Neural progenitor cell (in vitro differentiated cells): ENCODE measurements at regions not wholly inside any gene's neighbourhood (a gene's known extent, or its start where the extent isn't known, plus 50 kb on each side); places are given as distances from the start of the nearest gene placed in this dataset.
A peak's percentile ranks its signal among the peaks of the same experiment; 100 is the strongest.

Source experiments
- DNase-seq: peaks from one replicate; pipeline ENCODE4 v3.0.0-alpha.2; 2016; ENCODE audit warnings: low spot score
- H2AFZ ChIP-seq: fragments of 200-600 bp; sonication (generic); replicated peaks from 2 replicates; pipeline ENCODE4 v1.6.1; 2016; ENCODE audit warnings: antibody characterized with exemption
- H3F3A ChIP-seq: fragments of 200-600 bp; sonication (generic); 2 replicates; pipeline ENCODE4 v1.6.1; 2016; ENCODE audit warnings: antibody characterized with exemption, low read depth
- H3K27ac ChIP-seq: fragments of 200-600 bp; sonication (generic); 2 replicates; pipeline ENCODE4 v1.5.1; 2016; ENCODE audit warnings: mild to moderate bottlenecking
- H3K27me3 ChIP-seq: fragments of 200-600 bp; sonication (generic); 2 replicates; pipeline ENCODE4 v1.6.1; 2016; ENCODE audit warnings: mild to moderate bottlenecking, moderate library complexity
- H3K36me3 ChIP-seq: fragments of 200-600 bp; sonication (generic); 2 replicates; pipeline ENCODE4 v1.5.1; 2016
- H3K4me1 ChIP-seq: fragments of 200-600 bp; sonication (generic); 2 replicates; pipeline ENCODE4 v1.6.1; 2016; ENCODE audit warnings: mixed run types
- H3K4me2 ChIP-seq: fragments of 200-600 bp; sonication (generic); 2 replicates; pipeline ENCODE4 v1.6.1; 2016
- H3K4me3 ChIP-seq: fragments of 200-600 bp; sonication (generic); 2 replicates; pipeline ENCODE4 v1.5.1; 2016
- H3K79me2 ChIP-seq: fragments of 200-600 bp; sonication (generic); 2 replicates; pipeline ENCODE4 v1.6.1; 2016; ENCODE audit warnings: low read depth
- H3K9ac ChIP-seq: fragments of 200-600 bp; sonication (generic); 2 replicates; pipeline ENCODE4 v1.6.1; 2016
- H3K9me3 ChIP-seq: fragments of 200-600 bp; sonication (generic); 2 replicates; pipeline ENCODE4 v1.5.1; 2016; ENCODE audit warnings: low read depth
- H4K20me1 ChIP-seq: fragments of 200-600 bp; sonication (generic); 2 replicates; pipeline ENCODE4 v1.6.1; 2016; ENCODE audit warnings: low read depth
- H3K27ac Mint-ChIP-seq: 3 replicates; pipeline ENCODE4 v1.8.0; 2021; ENCODE audit warnings: mixed read lengths
- H3K27me3 Mint-ChIP-seq: 2 replicates; pipeline ENCODE4 v1.8.0; 2022; ENCODE audit warnings: low read depth, mild to moderate bottlenecking, inconsistent platforms, moderate library complexity, mixed read lengths; ENCODE audit not compliant: insufficient read depth
- H3K36me3 Mint-ChIP-seq: 3 replicates; pipeline ENCODE4 v1.8.0; 2021; ENCODE audit warnings: mixed read lengths
- H3K4me1 Mint-ChIP-seq: 3 replicates; pipeline ENCODE4 v1.8.0; 2021; ENCODE audit warnings: mixed read lengths
- H3K4me3 Mint-ChIP-seq: 3 replicates; pipeline ENCODE4 v1.8.0; 2021; ENCODE audit warnings: mild to moderate bottlenecking, moderate library complexity, mixed read lengths
- H3K9me3 Mint-ChIP-seq: 3 replicates; pipeline ENCODE4 v1.8.0; 2020; ENCODE audit warnings: mixed read lengths
- CTCF ChIP-seq: fragments of 200-600 bp; sonication (generic); IDR thresholded peaks from 2 replicates; pipeline ENCODE4 v1.5.1; 2017; ENCODE audit warnings: antibody characterized with exemption, mild to moderate bottlenecking
- EZH2 ChIP-seq: fragments of 200-600 bp; sonication (generic); IDR thresholded peaks from 2 replicates; pipeline ENCODE4 v1.6.1; 2017; ENCODE audit warnings: antibody characterized with exemption, mild to moderate bottlenecking, moderate library complexity
- EZH2phosphoT487 ChIP-seq: fragments of 200-600 bp; sonication (generic); IDR thresholded peaks from 2 replicates; pipeline ENCODE4 v1.6.1; 2017; ENCODE audit warnings: antibody characterized with exemption

DNA sequence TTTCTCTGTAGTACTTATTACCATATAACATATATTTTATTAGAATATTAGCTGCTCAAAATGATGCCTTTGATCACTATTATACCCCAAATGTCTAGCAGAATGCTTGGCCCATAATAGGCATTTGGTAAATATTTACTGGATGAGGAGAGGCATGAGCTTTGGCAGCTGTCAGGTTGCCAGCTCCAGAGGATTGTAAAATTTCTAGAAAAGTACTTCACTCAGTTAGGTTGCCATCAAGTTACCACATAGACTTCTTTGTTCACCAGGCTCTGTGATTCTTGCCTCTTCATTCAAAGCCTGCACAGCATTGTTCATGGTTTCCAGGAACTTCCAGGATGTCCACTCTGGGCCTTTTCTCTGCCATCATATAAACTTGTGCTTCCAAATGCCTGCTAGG, 582.8 kb downstream of the PDCD6IP start:
- Histone ChIP-seq H3K79me2 (no peaks in the 10 kb centered on the region), H3K36me3 (no peaks in the 10 kb centered on the region), H3K27me3 (no peaks in the 10 kb centered on the region), H3F3A (no peaks in the 10 kb centered on the region), H3K9ac (no peak overlapping the region), H3K4me2 (no peak overlapping the region), H4K20me1 (no peaks in the 10 kb centered on the region), H3K27ac (no peak overlapping the region), H3K9me3 (no peaks in the 10 kb centered on the region), H3K4me1 (peaks cover 2% of the 10 kb centered on the region), H2AFZ (no peak overlapping the region), H3K4me3 (no peak overlapping the region)
- no peaks in the 10 kb centered on the region for H3K27me3 Mint-ChIP-seq
- no peak for TF ChIP-seq EZH2
- H3K27ac Mint-ChIP-seq: no peak overlapping the region
- no peaks in the 10 kb centered on the region for H3K36me3 Mint-ChIP-seq
- no peaks in the 10 kb centered on the region for H3K4me1 Mint-ChIP-seq
- DNase-seq: no peak
- peaks cover 3% of the 10 kb centered on the region for H3K9me3 Mint-ChIP-seq
- no peak overlapping the region for H3K4me3 Mint-ChIP-seq

DNA sequence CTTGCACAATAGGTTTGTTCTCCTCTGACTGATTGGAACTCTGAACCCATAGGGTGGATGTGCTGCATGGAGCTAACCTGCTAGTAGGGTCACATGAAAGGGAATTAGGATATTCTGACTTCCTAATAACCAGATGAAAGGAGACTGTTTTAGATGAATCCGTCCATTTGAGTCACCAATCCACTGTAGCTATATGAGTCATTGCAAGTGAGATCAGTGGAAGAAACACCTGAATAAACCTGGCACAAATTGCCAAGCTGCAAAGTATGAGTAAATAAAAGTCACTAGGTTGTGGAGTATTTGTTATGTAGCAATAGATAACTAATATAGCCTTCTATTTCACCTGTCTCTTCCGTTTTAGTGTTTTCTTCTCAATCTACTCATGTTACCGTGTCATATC, 584.4 kb downstream of the PDCD6IP start:
- Mint-ChIP-seq H3K27me3 (no peaks in the 10 kb centered on the region), H3K36me3 (no peaks in the 10 kb centered on the region), H3K4me3 (no peak overlapping the region), H3K27ac (no peak overlapping the region), H3K4me1 (peaks cover 7% of the 10 kb centered on the region), H3K9me3 (peaks cover 3% of the 10 kb centered on the region)
- H3K27me3 ChIP-seq: no peaks in the 10 kb centered on the region
- no peak for DNase-seq
- peaks cover 16% of the 10 kb centered on the region for H3K4me1 ChIP-seq
- H3K27ac ChIP-seq: no peak overlapping the region
- no peak overlapping the region for H3K4me2 ChIP-seq
- H4K20me1 ChIP-seq: no peaks in the 10 kb centered on the region
- H3K9me3 ChIP-seq: no peaks in the 10 kb centered on the region
- no peak for TF ChIP-seq CTCF
- TF ChIP-seq EZH2: no peak
- no peak for TF ChIP-seq EZH2phosphoT487
- H3K4me3 ChIP-seq: no peak overlapping the region
- H3K79me2 ChIP-seq: no peaks in the 10 kb centered on the region
- no peak overlapping the region for H2AFZ ChIP-seq
- H3K9ac ChIP-seq: no peak overlapping the region
- no peaks in the 10 kb centered on the region for H3F3A ChIP-seq
- no peaks in the 10 kb centered on the region for H3K36me3 ChIP-seq

DNA sequence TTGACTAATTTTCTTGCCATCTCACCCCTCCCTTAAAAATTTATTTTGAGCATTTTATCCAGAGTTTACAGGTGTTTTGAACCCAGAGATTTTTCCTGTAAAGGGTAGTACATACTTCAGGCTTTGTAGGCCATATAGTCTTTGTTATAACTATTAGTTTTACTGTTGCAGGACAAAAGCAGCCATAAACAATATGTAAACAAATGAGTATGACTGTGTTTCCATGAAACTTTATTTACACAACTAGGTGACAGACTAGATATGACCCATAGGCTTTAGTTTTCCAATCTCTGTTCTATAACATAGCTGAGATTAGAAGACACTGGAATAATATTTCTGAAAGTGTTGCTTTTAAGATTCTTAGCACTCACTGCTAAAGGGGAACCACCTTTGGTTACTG, 587.9 kb downstream of the PDCD6IP start:
- Histone ChIP-seq H4K20me1 (no peaks in the 10 kb centered on the region), H3K27me3 (no peaks in the 10 kb centered on the region), H3F3A (no peaks in the 10 kb centered on the region), H2AFZ (peak overlapping the region; percentile 88), H3K4me1 (peaks cover 16% of the 10 kb centered on the region), H3K9me3 (no peaks in the 10 kb centered on the region), H3K27ac (no peak overlapping the region), H3K36me3 (no peaks in the 10 kb centered on the region), H3K4me3 (no peak overlapping the region), H3K9ac (no peak overlapping the region), H3K79me2 (no peaks in the 10 kb centered on the region), H3K4me2 (peak overlapping the region; percentile 24)
- H3K27ac Mint-ChIP-seq: no peak overlapping the region
- TF ChIP-seq EZH2 (no peak), CTCF (no peak), EZH2phosphoT487 (no peak)
- H3K9me3 Mint-ChIP-seq: peaks cover 3% of the 10 kb centered on the region
- DNase-seq: no peak
- H3K4me3 Mint-ChIP-seq: no peak overlapping the region
- H3K27me3 Mint-ChIP-seq: no peaks in the 10 kb centered on the region
- peaks cover 7% of the 10 kb centered on the region for H3K4me1 Mint-ChIP-seq
- H3K36me3 Mint-ChIP-seq: no peaks in the 10 kb centered on the region

DNA sequence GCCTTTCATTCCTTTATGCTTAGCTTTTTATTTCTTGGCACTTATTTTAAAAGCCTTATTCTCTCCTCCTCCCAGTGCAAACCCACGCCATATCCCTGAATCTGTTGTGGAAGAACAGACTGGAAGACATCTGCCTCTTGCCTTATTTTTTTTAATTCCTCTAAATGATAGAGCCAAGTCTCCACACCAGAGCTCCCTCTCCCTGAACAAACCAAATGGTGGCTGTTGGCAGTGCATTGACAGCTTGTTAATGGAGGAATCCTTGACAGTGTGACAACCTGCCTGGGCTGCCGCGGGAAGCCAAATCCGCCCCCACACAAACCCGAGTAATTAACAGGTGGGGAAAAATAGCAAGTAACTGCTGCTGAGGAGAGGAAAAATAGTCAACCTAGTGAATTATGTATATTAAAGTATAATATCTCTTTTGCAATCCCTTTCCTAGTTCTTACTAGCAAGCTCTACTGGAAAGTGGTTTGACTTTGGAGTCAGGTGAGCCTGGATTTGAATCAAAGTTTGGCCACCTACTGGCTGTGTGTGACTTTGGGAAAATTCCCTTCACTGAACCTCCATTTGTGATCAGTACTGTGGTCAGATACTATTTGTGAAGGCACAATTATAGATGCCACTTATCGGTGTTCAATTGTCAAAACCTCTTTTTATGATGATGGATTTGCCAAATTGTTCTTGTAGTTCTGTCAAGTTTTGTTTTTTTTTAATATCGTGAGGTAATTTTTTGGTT, 589.6 kb downstream of the PDCD6IP start:
- no peaks in the 10 kb centered on the region for H3K36me3 Mint-ChIP-seq
- TF ChIP-seq EZH2 (no peak), CTCF (peak; percentile 32)
- Histone ChIP-seq H3K36me3 (no peaks in the 10 kb centered on the region), H3K27ac (no peak overlapping the region), H3K27me3 (no peaks in the 10 kb centered on the region), H3K4me1 (peaks cover 16% of the 10 kb centered on the region), H3K79me2 (no peaks in the 10 kb centered on the region), H4K20me1 (no peaks in the 10 kb centered on the region), H3F3A (no peaks in the 10 kb centered on the region), H3K9ac (no peak overlapping the region), H3K9me3 (no peaks in the 10 kb centered on the region), H2AFZ (no peak overlapping the region), H3K4me2 (no peak overlapping the region), H3K4me3 (no peak overlapping the region)
- H3K4me1 Mint-ChIP-seq: peaks cover 7% of the 10 kb centered on the region
- H3K27ac Mint-ChIP-seq: no peak overlapping the region
- DNase-seq: no peak
- peaks cover 5% of the 10 kb centered on the region for H3K9me3 Mint-ChIP-seq
- no peak overlapping the region for H3K4me3 Mint-ChIP-seq
- H3K27me3 Mint-ChIP-seq: no peaks in the 10 kb centered on the region
